Cardiac muscle cell (in vitro differentiated cells and primary cell): ENCODE measurements at regions not wholly inside any gene's neighbourhood (a gene's known extent, or its start where the extent isn't known, plus 50 kb on each side); places are given as distances from the start of the nearest gene placed in this dataset.

Source experiments
- DNase-seq, 2 donors: peaks; one replicate each; pipeline versions ENCODE4 v3.0.0 to v3.0.0-alpha.2; 2010 to 2017; ENCODE audit warnings: low read depth in 1 of 2, low spot score in 1 of 2
- H3K27ac ChIP-seq: fragments of 200-600 bp; sonication (generic); 2 replicates; pipeline ENCODE4 v1.5.1; 2016
- H3K27me3 ChIP-seq: fragments of 200-600 bp; sonication (generic); 2 replicates; pipeline ENCODE4 v1.6.0; 2016; ENCODE audit warnings: control low read depth
- H3K36me3 ChIP-seq: fragments of 200-600 bp; sonication (generic); 2 replicates; pipeline ENCODE4 v1.5.1; 2016; ENCODE audit warnings: control low read depth
- H3K4me1 ChIP-seq: fragments of 200-600 bp; sonication (generic); 2 replicates; pipeline ENCODE4 v1.8.1; 2017; ENCODE audit warnings: low read depth, mild to moderate bottlenecking, mixed run types
- H3K4me3 ChIP-seq: fragments of 200-600 bp; sonication (generic); 2 replicates; pipeline ENCODE4 v1.5.1; 2016; ENCODE audit warnings: mild to moderate bottlenecking
- H3K9me3 ChIP-seq: fragments of 200-600 bp; sonication (generic); 2 replicates; pipeline ENCODE4 v1.5.1; 2017; ENCODE audit warnings: low read depth, mild to moderate bottlenecking, control low read depth
- TF ChIP-seq, protein P1 (sequence below): IDR thresholded peaks from 2 replicates; pipeline ENCODE4 v1.5.1; 2012; ENCODE audit warnings: low read depth, mild to moderate bottlenecking, low read length

DNA sequence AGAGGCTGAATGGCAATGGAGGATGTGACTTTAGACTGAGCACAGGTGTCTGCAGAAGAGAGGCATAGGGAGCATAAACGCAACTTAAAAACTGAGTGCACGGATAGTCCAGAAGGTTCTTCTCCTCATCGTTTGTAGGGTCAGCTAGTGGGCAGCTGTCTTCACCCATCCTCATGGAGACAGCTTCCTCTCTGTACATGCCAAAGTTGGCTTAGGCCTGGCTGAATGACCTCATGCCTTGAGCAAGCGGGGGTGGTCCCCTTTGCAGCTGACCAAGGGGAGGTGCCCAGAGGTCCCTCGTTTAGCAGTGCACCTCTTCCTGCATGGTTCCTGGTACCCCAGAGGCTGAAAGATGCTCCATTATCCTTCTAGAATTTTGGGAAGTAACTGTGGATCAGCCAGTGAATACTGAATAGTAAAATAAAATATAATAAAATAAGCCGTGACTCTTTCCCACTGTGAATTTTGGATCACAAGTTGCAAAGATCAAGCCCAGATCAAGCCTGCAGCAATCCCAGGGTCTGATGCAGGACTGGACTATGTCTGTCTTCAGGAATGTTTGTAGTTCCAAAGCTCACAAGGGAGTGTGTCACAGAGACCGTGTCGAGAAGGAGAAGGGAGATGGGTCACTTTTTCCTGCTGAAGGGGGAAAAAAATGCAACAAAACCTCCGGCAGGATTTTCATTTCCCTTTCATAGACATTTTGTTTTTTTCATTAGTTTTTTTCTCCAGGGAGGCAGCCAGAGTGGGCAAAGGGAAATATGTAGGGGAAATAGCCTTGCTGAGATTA, 295.3 kb upstream of the MKI67 start:
- TF ChIP-seq, protein P1, sequence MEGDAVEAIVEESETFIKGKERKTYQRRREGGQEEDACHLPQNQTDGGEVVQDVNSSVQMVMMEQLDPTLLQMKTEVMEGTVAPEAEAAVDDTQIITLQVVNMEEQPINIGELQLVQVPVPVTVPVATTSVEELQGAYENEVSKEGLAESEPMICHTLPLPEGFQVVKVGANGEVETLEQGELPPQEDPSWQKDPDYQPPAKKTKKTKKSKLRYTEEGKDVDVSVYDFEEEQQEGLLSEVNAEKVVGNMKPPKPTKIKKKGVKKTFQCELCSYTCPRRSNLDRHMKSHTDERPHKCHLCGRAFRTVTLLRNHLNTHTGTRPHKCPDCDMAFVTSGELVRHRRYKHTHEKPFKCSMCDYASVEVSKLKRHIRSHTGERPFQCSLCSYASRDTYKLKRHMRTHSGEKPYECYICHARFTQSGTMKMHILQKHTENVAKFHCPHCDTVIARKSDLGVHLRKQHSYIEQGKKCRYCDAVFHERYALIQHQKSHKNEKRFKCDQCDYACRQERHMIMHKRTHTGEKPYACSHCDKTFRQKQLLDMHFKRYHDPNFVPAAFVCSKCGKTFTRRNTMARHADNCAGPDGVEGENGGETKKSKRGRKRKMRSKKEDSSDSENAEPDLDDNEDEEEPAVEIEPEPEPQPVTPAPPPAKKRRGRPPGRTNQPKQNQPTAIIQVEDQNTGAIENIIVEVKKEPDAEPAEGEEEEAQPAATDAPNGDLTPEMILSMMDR, result no peak
- no peak for DNase-seq

DNA sequence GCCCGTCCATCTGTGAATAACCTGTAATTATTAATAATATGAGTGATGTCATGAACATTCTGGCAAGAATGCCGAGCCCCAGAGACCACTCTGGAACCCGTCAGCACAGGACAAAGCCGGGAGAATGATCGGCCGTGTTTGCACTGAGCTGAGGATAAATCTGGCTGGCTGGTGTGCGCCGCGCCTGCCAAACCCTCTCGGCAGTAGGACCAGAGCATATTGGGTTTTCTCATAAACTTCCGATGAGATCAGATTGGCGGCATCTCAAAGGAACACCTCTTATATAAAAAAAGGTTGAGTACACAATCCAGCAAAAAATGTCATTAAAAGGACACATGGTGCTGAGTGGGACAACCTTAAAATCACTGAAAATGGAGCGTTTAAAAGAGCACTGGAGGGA, 296.0 kb upstream of the MKI67 start:
- TF ChIP-seq, protein P1, result no peak
- Histone ChIP-seq H3K4me3 (no peak overlapping the region), H3K9me3 (no peaks in the 10 kb centered on the region), H3K27ac (no peak overlapping the region), H3K36me3 (no peaks in the 10 kb centered on the region), H3K27me3 (no peaks in the 10 kb centered on the region), H3K4me1 (no peaks in the 10 kb centered on the region)
- DNase-seq, result no peak

More for the DNA sequence above, 295.3 kb upstream of the MKI67 start:
- H3K27me3 ChIP-seq, result no peaks in the 10 kb centered on the region
- H3K9me3 ChIP-seq, result no peaks in the 10 kb centered on the region
- no peaks in the 10 kb centered on the region for H3K36me3 ChIP-seq
- no peak overlapping the region for H3K27ac ChIP-seq
- H3K4me1 ChIP-seq, result no peaks in the 10 kb centered on the region
- H3K4me3 ChIP-seq, result no peak overlapping the region

DNA sequence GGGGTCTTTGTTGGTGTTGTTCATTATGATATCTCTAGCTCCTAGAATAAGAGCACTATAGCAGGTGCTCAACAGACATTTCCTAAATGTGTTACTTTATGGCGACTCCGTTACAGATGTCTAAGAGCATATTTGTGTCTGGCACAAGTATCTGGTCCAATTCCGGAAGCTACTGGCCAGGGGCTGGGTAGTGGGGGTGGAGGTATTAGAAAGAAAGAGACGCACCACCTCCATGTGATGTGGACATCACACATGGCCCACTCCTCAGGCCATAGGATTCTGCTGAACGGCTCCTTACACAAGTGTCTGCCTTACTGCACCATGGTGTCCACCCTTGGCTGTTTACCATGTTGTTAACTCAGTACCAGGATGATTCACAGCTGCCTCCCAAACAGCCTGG, 296.8 kb upstream of the MKI67 start:
- no peaks in the 10 kb centered on the region for H3K36me3 ChIP-seq
- no peaks in the 10 kb centered on the region for H3K4me1 ChIP-seq
- TF ChIP-seq, protein P1, result no peak
- H3K4me3 ChIP-seq, result no peak overlapping the region
- DNase-seq, result no peak
- H3K27ac ChIP-seq, result no peak overlapping the region
- no peaks in the 10 kb centered on the region for H3K9me3 ChIP-seq
- H3K27me3 ChIP-seq, result no peaks in the 10 kb centered on the region

DNA sequence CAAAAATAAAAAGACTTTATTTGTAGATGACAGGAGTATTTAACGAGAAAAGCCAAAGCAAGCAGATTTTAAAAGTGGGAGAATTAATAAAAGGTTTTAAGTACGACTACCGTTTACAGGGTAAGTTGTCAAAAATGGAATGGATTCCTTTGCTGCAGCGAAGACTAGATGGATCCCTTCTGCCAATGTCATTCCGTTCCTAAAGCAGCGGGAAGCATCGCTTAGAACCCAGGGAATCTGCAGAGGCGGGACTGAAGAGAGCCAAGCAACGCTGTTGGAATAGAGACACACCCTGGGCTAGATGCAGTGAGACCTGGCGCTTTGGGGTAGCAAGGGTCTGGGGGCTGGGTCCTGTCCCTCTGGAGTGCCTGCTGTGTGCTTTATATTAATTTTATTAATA, 303.1 kb upstream of the MKI67 start:
- H3K9me3 ChIP-seq, result no peaks in the 10 kb centered on the region
- TF ChIP-seq, protein P1, result no peak
- no peak overlapping the region for H3K27ac ChIP-seq
- no peaks in the 10 kb centered on the region for H3K4me1 ChIP-seq
- DNase-seq, result no peak
- H3K36me3 ChIP-seq, result no peaks in the 10 kb centered on the region
- no peaks in the 10 kb centered on the region for H3K27me3 ChIP-seq
- H3K4me3 ChIP-seq, result no peak overlapping the region

DNA sequence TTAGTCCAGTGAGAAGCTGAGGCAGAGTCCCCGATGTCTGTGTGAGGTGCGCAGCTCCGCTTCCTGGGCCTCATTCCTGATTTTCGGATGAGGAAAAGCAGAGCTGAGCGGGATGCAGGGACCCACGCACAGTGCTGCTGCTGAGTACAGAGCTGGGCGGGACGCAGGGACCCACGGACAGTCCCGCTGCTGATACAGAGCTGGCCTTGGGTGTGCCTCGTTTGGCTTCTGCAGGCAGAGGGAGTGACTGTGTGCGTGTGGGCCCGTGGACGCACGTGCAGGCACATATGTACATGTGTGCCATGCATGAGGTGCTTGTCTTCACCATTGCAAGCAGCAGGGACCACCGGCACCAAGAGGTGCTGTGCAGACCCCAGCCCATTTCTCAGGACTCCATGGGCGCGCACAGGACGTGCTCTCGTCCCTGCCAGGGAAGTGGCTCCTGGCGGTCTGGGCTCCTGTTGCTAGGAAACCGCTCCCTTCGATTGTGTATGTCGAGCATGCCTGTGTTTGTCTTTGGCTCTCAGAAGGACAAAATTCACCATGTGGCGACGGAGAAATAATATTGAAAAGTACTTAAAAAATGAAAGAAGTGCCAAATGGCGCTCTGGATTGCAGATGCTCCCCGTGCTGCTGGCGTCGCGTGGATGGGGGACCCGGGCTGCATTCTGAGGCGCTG, 303.8 kb upstream of the MKI67 start:
- no peaks in the 10 kb centered on the region for H3K36me3 ChIP-seq
- no peaks in the 10 kb centered on the region for H3K27me3 ChIP-seq
- no peak overlapping the region for H3K4me3 ChIP-seq
- TF ChIP-seq, protein P1, result no peak
- H3K27ac ChIP-seq, result no peak overlapping the region
- DNase-seq, result no peak
- H3K9me3 ChIP-seq, result no peaks in the 10 kb centered on the region
- no peaks in the 10 kb centered on the region for H3K4me1 ChIP-seq
